Immature natural killer cell (primary cell): ENCODE measurements at regions not wholly inside any gene's neighbourhood (a gene's known extent, or its start where the extent isn't known, plus 50 kb on each side); places are given as distances from the start of the nearest gene placed in this dataset.
"Not testable (repeated sequence)": the region's sequence is repeated elsewhere in the genome, so short reads cannot be mapped to it uniquely, and the experiment has no call there.

Experiments used
- DNase-seq, 3 donors: peaks; one replicate each; pipeline ENCODE4 v3.0.0; 2022; ENCODE audit warnings: mixed read lengths in 1 of 3
- H3K27ac Mint-ChIP-seq, 6 donors: one replicate each; pipeline ENCODE4 v1.8.0; 2020; ENCODE audit warnings: mixed read lengths in 6 of 6, mild to moderate bottlenecking in 5 of 6, inconsistent platforms in 4 of 6, moderate library complexity in 3 of 6
- H3K27me3 Mint-ChIP-seq, 3 donors: one replicate each; pipeline ENCODE4 v1.8.0; 2020 to 2021; ENCODE audit warnings: low read depth in 3 of 3, mild to moderate bottlenecking in 3 of 3, mixed read lengths in 3 of 3, moderate library complexity in 3 of 3, inconsistent platforms in 1 of 3
- H3K36me3 Mint-ChIP-seq, 3 donors: one replicate each; pipeline ENCODE4 v1.8.0; 2020; ENCODE audit warnings: mixed read lengths in 3 of 3, inconsistent platforms in 2 of 3, mild to moderate bottlenecking in 2 of 3
- H3K4me1 Mint-ChIP-seq, 2 donors: one replicate each; pipeline ENCODE4 v1.8.0; 2020; ENCODE audit warnings: inconsistent platforms in 2 of 2, mild to moderate bottlenecking in 2 of 2, mixed read lengths in 2 of 2, moderate library complexity in 1 of 2
- H3K4me3 Mint-ChIP-seq, 5 donors: one replicate each; pipeline ENCODE4 v1.8.0; 2020; ENCODE audit warnings: mild to moderate bottlenecking in 5 of 5, mixed read lengths in 5 of 5, inconsistent platforms in 3 of 5, moderate library complexity in 3 of 5
- H3K9me3 Mint-ChIP-seq, 6 donors: one replicate each; pipeline ENCODE4 v1.8.0; 2020; ENCODE audit warnings: mild to moderate bottlenecking in 6 of 6, mixed read lengths in 6 of 6, inconsistent platforms in 4 of 6, moderate library complexity in 3 of 6

- H3K4me3 Mint-ChIP-seq, H3K4me1 Mint-ChIP-seq, H3K36me3 Mint-ChIP-seq, H3K9me3 Mint-ChIP-seq, H3K27me3 Mint-ChIP-seq, DNase-seq, H3K27ac Mint-ChIP-seq: not testable (repeated sequence)
These were observed 210.8 kb downstream of the LMLN start for GRCh38 chr3:198170781-198171180.

DNA sequence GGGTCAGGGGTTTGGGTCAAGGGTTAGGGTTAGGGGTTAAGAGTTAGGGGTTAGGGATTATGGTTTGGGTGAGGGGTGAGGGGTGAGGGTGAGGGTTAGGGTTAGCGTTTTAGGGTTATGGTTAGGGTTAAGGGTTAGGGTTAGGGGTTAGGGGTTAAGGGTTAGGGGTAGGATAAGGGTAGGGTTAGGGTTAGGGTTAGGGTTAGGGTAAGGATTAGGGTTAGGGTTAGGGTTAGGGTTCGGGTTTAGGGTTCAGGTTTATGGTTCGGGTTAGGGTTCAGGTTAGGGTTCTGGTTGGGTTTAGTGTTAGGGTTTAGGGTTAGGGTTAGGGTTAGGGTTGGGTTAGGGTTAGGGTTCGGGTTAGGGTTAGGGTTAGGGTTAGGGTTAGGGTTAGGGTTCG, 213.1 kb downstream of the LMLN start:
- not testable (repeated sequence) for H3K4me1 Mint-ChIP-seq, H3K27ac Mint-ChIP-seq, H3K36me3 Mint-ChIP-seq, DNase-seq, H3K27me3 Mint-ChIP-seq, H3K9me3 Mint-ChIP-seq, H3K4me3 Mint-ChIP-seq

DNA sequence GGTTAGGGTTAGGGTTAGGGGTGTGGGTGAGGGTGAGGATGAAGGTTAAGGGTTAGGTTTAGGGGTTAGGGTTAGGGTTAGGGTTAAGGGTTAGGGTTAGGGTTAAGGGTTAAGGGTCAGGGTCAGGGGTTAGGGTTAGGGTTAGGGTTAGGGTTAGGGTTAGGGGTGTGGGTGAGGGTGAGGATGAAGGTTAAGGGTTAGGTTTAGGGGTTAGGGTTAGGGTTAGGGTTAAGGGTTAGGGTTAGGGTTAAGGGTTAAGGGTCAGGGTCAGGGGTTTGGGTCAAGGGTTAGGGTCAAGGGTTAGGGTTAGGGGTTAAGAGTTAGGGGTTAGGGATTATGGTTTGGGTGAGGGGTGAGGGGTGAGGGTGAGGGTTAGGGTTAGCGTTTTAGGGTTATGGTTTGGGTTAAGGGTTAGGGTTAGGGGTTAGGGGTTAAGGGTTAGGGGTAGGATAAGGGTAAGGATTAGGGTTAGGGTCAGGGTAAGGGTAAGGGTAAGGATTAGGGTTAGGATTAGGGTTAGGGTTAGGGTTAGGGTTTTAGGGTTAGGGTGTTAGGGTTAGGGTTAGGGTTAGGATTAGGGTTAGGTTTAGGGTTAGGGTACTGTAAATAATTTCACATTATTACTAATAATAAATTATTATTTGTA, 214.0 kb downstream of the LMLN start:
- H3K9me3 Mint-ChIP-seq, H3K27me3 Mint-ChIP-seq, DNase-seq, H3K4me3 Mint-ChIP-seq, H3K36me3 Mint-ChIP-seq, H3K27ac Mint-ChIP-seq, H3K4me1 Mint-ChIP-seq: not testable (repeated sequence)
